NCI-H82 treated with DMSO at 0.1 percent for 48 hours (cell line): ENCODE measurements at regions not wholly inside any gene's neighbourhood (a gene's known extent, or its start where the extent isn't known, plus 50 kb on each side); places are given as distances from the start of the nearest gene placed in this dataset.
A peak's percentile ranks its signal among the peaks of the same experiment; 100 is the strongest.
"Not testable (repeated sequence)": the region's sequence is repeated elsewhere in the genome, so short reads cannot be mapped to it uniquely, and the experiment has no call there.

ENCODE experiments used
- DNase-seq: peaks from one replicate; lab custom pipeline; 2025; ENCODE audit not compliant: unreplicated experiment; lab: John Stamatoyannopoulos, UW

- no peak for DNase-seq
Observed at GRCh38 chrX:99421796-99422195, 988.3 kb downstream of the PCDH19 start.

GRCh38 chrX:99415470-99415869, 994.6 kb downstream of the PCDH19 start:
- DNase-seq = no peak

GRCh38 chrX:99413317-99413716, 996.8 kb downstream of the PCDH19 start:
- DNase-seq = no peak

GRCh38 chrX:99398545-99398944, 1011.5 kb downstream of the PCDH19 start:
- DNase-seq = no peak

GRCh38 chrX:99397879-99398278, 1012.2 kb downstream of the PCDH19 start:
- DNase-seq = no peak

- DNase-seq = no peak
Observed at GRCh38 chrX:99394456-99394855, 1015.6 kb downstream of the PCDH19 start.

GRCh38 chrX:99384594-99385374, 1025.3 kb downstream of the PCDH19 start:
- no peak for DNase-seq

- no peak for DNase-seq
Observed at GRCh38 chrX:99383786-99384185, 1026.3 kb downstream of the PCDH19 start.

- DNase-seq = no peak
Observed at GRCh38 chrX:99371976-99372595, 1038.0 kb downstream of the PCDH19 start.

- DNase-seq = no peak
Observed at GRCh38 chrX:99353412-99353811, 1056.7 kb downstream of the PCDH19 start.

GRCh38 chrX:99348256-99348655, 1061.8 kb downstream of the PCDH19 start:
- DNase-seq = no peak

- DNase-seq = no peak
Observed at GRCh38 chrX:99308302-99308701, 1101.8 kb downstream of the PCDH19 start.

GRCh38 chrX:99305573-99305972, 1104.5 kb downstream of the PCDH19 start:
- no peak for DNase-seq

- peak; percentile 31 for DNase-seq
Observed at GRCh38 chrX:99301990-99302389, 1108.1 kb downstream of the PCDH19 start.

GRCh38 chrX:99271641-99272040, 1138.4 kb downstream of the PCDH19 start:
- DNase-seq = no peak

- DNase-seq = no peak
Observed at GRCh38 chrX:99266255-99266654, 1143.8 kb downstream of the PCDH19 start.

- DNase-seq = no peak
Observed at GRCh38 chrX:99248180-99248579, 1161.9 kb downstream of the PCDH19 start.

- no peak for DNase-seq
Observed at GRCh38 chrX:99242001-99242400, 1168.1 kb downstream of the PCDH19 start.

- DNase-seq = not testable (repeated sequence)
Observed at GRCh38 chrX:99234384-99234783, 1175.7 kb downstream of the PCDH19 start.

- DNase-seq = no peak
Observed at GRCh38 chrX:99192421-99192820, 1217.7 kb downstream of the PCDH19 start.

- no peak for DNase-seq
Observed at GRCh38 chrX:99184153-99184552, 1225.9 kb downstream of the PCDH19 start.

- no peak for DNase-seq
Observed at GRCh38 chrX:99172958-99173357, 1237.1 kb downstream of the PCDH19 start.

- DNase-seq = no peak
Observed at GRCh38 chrX:99142745-99143144, 1267.3 kb downstream of the PCDH19 start.
